Stomach (tissue), 8 donors: ENCODE measurements at regions not wholly inside any gene's neighbourhood (a gene's known extent, or its start where the extent isn't known, plus 50 kb on each side); places are given as distances from the start of the nearest gene placed in this dataset.

Experiments used
- DNase-seq, 2 donors: peaks; one replicate each; pipeline versions ENCODE4 v3.0.0 to v3.0.0-alpha.2; 2013 to 2019
- H3K27ac ChIP-seq, 5 donors: fragments of 200-600 bp in 4 of 5; sonication (generic) in 4 of 5; one replicate each; pipeline ENCODE4 v1.5.1; 2013 to 2019; ENCODE audit warnings: mild to moderate bottlenecking in 1 of 5, moderate library complexity in 1 of 5
- H3K27me3 ChIP-seq, 3 donors: fragments of 200-600 bp; sonication (generic); one replicate each; pipeline ENCODE4 v1.5.1; 2017 to 2019; ENCODE audit warnings: mixed run types in 1 of 3
- H3K36me3 ChIP-seq, 4 donors: fragments of 200-600 bp; sonication (generic); 1 replicate in 3 of 4; 2 replicates in 1 of 4; pipeline ENCODE4 v1.5.1; 2016 to 2019
- H3K4me1 ChIP-seq, 4 donors: fragments of 200-600 bp; sonication (generic); one replicate each; pipeline ENCODE4 v1.5.1; 2016 to 2019
- H3K4me3 ChIP-seq, 4 donors: fragments of 200-600 bp; sonication (generic) in 3 of 4; one replicate each; pipeline ENCODE4 v1.5.1; 2016 to 2019; ENCODE audit warnings: mild to moderate bottlenecking in 1 of 4
- H3K9me3 ChIP-seq, 4 donors: fragments of 200-600 bp; sonication (generic); one replicate each; pipeline ENCODE4 v1.5.1; 2016 to 2019
- EP300 ChIP-seq: sonication (generic); formaldehyde crosslinking; IDR thresholded peaks from one replicate; pipeline ENCODE4 v1.6.1; 2017; ENCODE audit warnings: antibody characterized with exemption
- POLR2A ChIP-seq, 4 donors: fragments of 450-650 bp; IDR thresholded peaks; one replicate each; pipeline ENCODE4 v1.6.1; 2016; ENCODE audit warnings: antibody characterized with exemption in 4 of 4, control low read depth in 2 of 4, mild to moderate bottlenecking in 1 of 4, moderate library complexity in 1 of 4
- POLR2AphosphoS5 ChIP-seq, 3 donors: sonication (generic); formaldehyde crosslinking; IDR thresholded peaks; one replicate each; pipeline ENCODE4 v1.6.1; 2016; ENCODE audit warnings: antibody characterized with exemption in 3 of 3
- WGBS, 5 donors: extraction: QIAGEN DNeasy Blood & Tissue Kit in 3 of 5; methylation state at CpG; one replicate each; pipeline versions ENCODE4 v1.1.5 to v1.1.7; 2013 to 2018; 5-methylcytosine and 5-hydroxymethylcytosine counted together
- intact Hi-C: fragments of 100-400 bp; cut with DNase I; formaldehyde crosslinking; loops from one replicate; pipeline ENCODE4 v1.15.1; 2023; ENCODE audit warnings: low total_unique reads
- TF ChIP-seq, protein P1 (sequence below), 7 experiments: fragments of 450-650 bp in 4 of 7; fragments of 200-600 bp in 3 of 7; sonication (generic) in 3 of 7; IDR thresholded peaks; one replicate each; pipeline ENCODE4 v1.5.1; 2016 to 2019; ENCODE audit warnings: antibody characterized with exemption in 7 of 7, control low read depth in 2 of 7, mild to moderate bottlenecking in 1 of 7
- donor health status: healthy with polysubstance abuse.
- donor health status: Bipolar disorder and iron deficiency.
- donor health status: healthy.

- no peaks in the 10 kb centered on the region for H3K36me3 ChIP-seq
- intact Hi-C loops: no loop called here
- no peak overlapping the region for H3K4me3 ChIP-seq
- no peak for DNase-seq
- H3K27me3 ChIP-seq: no peaks in the 10 kb centered on the region
- H3K9me3 ChIP-seq: no peaks in the 10 kb centered on the region
- 64 to 77% (median 74%) methylated on average over 2 of the region's 2 CpGs for WGBS, 5 donors
- TF ChIP-seq POLR2A (IDR thresholded peaks at IDR 0.05) (no peak), EP300 (no peak), POLR2AphosphoS5 (IDR thresholded peaks at IDR 0.05) (no peak)
- TF ChIP-seq, protein P1, sequence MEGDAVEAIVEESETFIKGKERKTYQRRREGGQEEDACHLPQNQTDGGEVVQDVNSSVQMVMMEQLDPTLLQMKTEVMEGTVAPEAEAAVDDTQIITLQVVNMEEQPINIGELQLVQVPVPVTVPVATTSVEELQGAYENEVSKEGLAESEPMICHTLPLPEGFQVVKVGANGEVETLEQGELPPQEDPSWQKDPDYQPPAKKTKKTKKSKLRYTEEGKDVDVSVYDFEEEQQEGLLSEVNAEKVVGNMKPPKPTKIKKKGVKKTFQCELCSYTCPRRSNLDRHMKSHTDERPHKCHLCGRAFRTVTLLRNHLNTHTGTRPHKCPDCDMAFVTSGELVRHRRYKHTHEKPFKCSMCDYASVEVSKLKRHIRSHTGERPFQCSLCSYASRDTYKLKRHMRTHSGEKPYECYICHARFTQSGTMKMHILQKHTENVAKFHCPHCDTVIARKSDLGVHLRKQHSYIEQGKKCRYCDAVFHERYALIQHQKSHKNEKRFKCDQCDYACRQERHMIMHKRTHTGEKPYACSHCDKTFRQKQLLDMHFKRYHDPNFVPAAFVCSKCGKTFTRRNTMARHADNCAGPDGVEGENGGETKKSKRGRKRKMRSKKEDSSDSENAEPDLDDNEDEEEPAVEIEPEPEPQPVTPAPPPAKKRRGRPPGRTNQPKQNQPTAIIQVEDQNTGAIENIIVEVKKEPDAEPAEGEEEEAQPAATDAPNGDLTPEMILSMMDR (IDR thresholded peaks at IDR 0.05): no peak
- no peaks in the 10 kb centered on the region for H3K4me1 ChIP-seq
- no peak overlapping the region for H3K27ac ChIP-seq
These were observed 229.2 kb upstream of the AFF2 start for GRCh38 chrX:148271263-148271662.

DNA sequence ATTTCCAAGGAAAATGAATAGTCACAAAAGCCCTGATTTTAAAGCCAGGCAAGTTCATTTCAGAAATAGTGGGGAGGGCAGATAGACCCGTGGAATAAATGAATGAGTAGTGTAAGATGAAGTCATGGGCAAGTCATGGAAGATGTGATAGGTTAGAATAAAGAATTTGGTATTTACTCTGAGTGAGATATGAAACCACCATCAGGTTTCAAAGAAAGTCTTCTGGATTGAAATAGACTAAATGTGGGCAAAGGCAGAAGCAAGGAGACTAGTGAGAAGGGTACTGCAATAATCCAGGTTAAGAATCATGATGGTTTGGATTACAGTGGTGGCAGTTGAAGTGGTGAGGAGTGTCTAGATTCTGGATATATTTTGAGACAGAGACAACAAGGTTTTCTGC is 218.5 kb upstream of the AFF2 start:
- DNase-seq: no peak
- H3K4me1 ChIP-seq: no peaks in the 10 kb centered on the region
- WGBS, 5 donors: 9 to 56% (median 29%) methylated on average over 1 of the region's 1 CpG
- intact Hi-C loops: no loop called here
- TF ChIP-seq POLR2A (IDR thresholded peaks at IDR 0.05): no peak
- TF ChIP-seq, protein P1 (IDR thresholded peaks at IDR 0.05): no peak
- no peak overlapping the region for H3K4me3 ChIP-seq
- H3K9me3 ChIP-seq: no peaks in the 10 kb centered on the region
- H3K36me3 ChIP-seq: no peaks in the 10 kb centered on the region
- no peaks in the 10 kb centered on the region for H3K27me3 ChIP-seq
- no peak overlapping the region for H3K27ac ChIP-seq

DNA sequence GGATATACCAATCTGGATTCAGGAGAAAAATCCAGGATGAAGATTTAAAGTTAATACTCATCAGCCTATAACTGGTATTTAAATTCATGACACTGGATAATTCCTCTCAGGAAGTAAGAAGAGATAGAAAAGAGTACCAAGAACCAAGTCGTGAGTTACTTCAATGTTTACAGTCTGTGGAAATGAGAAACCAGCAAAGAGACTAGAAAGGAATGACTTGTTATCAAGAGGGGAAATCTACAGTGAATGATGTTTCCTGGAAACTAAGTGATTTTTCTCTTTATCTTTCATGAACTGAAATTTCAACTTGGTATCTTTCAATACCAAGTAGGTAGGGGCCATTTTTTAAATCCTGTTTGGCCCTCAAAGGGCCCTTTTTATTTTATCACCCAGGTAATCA is 217.9 kb upstream of the AFF2 start:
- no peaks in the 10 kb centered on the region for H3K9me3 ChIP-seq
- H3K27me3 ChIP-seq: no peaks in the 10 kb centered on the region
- WGBS, 5 donors: 6 to 34% (median 25%) methylated on average over 1 of the region's 1 CpG
- TF ChIP-seq EP300: no peak
- TF ChIP-seq POLR2A (IDR thresholded peaks at IDR 0.05): no peak
- TF ChIP-seq, protein P1 (IDR thresholded peaks at IDR 0.05): no peak
- TF ChIP-seq POLR2AphosphoS5 (IDR thresholded peaks at IDR 0.05): no peak
- H3K4me1 ChIP-seq: no peaks in the 10 kb centered on the region
- H3K27ac ChIP-seq: no peak overlapping the region
- intact Hi-C loops: no loop called here
- DNase-seq: no peak
- no peaks in the 10 kb centered on the region for H3K36me3 ChIP-seq
- H3K4me3 ChIP-seq: no peak overlapping the region

DNA sequence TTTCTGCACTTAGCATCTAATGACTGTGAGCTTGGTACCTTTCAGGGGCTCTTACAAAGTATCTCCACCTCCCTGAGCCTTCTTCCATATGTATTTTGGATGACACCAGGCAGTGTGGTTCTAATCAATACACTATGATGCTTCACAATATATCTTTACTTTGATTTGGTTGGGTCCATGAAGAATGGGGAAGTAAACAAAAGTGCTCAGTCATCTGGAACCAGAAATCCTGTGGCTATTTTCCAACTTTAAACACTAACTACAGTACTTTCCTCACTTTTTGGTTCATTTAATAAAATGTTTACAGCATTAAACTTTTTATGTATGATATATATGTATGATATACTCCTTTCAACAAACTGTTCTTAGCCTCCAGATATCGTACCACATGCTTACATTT is 216.4 kb upstream of the AFF2 start:
- TF ChIP-seq, protein P1 (IDR thresholded peaks at IDR 0.05): no peak
- TF ChIP-seq POLR2A (IDR thresholded peaks at IDR 0.05) (no peak), POLR2AphosphoS5 (IDR thresholded peaks at IDR 0.05) (no peak), EP300 (no peak)
- no peak for DNase-seq
- H3K4me1 ChIP-seq: no peaks in the 10 kb centered on the region
- no peak overlapping the region for H3K4me3 ChIP-seq
- intact Hi-C loops: no loop called here
- 69 to 100% (median 75%) methylated on average over 1 of the region's 1 CpG for WGBS, 5 donors
- no peaks in the 10 kb centered on the region for H3K36me3 ChIP-seq
- H3K27ac ChIP-seq: no peak overlapping the region
- no peaks in the 10 kb centered on the region for H3K27me3 ChIP-seq
- H3K9me3 ChIP-seq: no peaks in the 10 kb centered on the region
